Bronchial epithelial cell (primary cell): ENCODE measurements at regions not wholly inside any gene's neighbourhood (a gene's known extent, or its start where the extent isn't known, plus 50 kb on each side); places are given as distances from the start of the nearest gene placed in this dataset.

Experiments
- DNase-seq: peaks from one replicate; pipeline ENCODE4 v3.0.0-alpha.2; 2010; ENCODE audit warnings: low read depth
- FAIRE-seq: peaks from 2 replicates; lab custom pipeline; 2011; peaks lifted over from hg19 to GRCh38; lab: Jason Lieb, UNC
- H3K27me3 ChIP-seq: 2 replicates; pipeline ENCODE4 v1.5.1; 2011; ENCODE audit warnings: low read length; ENCODE audit not compliant: control insufficient read depth, insufficient read depth
- H3K36me3 ChIP-seq: 2 replicates; pipeline ENCODE4 v1.5.1; 2011; ENCODE audit warnings: low read length; ENCODE audit not compliant: control insufficient read depth, insufficient read depth
- H3K4me3 ChIP-seq: 2 replicates; pipeline ENCODE4 v1.5.1; 2011; ENCODE audit warnings: mild to moderate bottlenecking, low read depth, low read length, control low read depth
- CTCF ChIP-seq: IDR thresholded peaks from 2 replicates; pipeline ENCODE4 v1.5.1; 2011; ENCODE audit warnings: mild to moderate bottlenecking, moderate library complexity, low read length, control low read depth, inconsistent platforms; ENCODE audit not compliant: insufficient read depth, severe bottlenecking

GRCh38 chr7:45986355-45987298 is 65.6 kb upstream of the IGFBP3 start:
- no peaks in the 10 kb centered on the region for H3K27me3 ChIP-seq
- H3K36me3 ChIP-seq: no peaks in the 10 kb centered on the region
- FAIRE-seq: peak; percentile 62
- no peak for DNase-seq
- TF ChIP-seq CTCF: no peak
- no peak overlapping the region for H3K4me3 ChIP-seq

GRCh38 chr7:45985902-45986301 is 64.8 kb upstream of the IGFBP3 start:
- TF ChIP-seq CTCF: no peak
- no peaks in the 10 kb centered on the region for H3K36me3 ChIP-seq
- no peak for FAIRE-seq
- no peaks in the 10 kb centered on the region for H3K27me3 ChIP-seq
- H3K4me3 ChIP-seq: no peak overlapping the region
- peak; percentile 81 for DNase-seq

GRCh38 chr7:45984386-45985295 is 63.6 kb upstream of the IGFBP3 start:
- FAIRE-seq (no peak), DNase-seq (no peak)
- Histone ChIP-seq H3K27me3 (no peaks in the 10 kb centered on the region), H3K36me3 (no peaks in the 10 kb centered on the region), H3K4me3 (no peak overlapping the region)
- TF ChIP-seq CTCF: peak; percentile 26

- Histone ChIP-seq H3K4me3 (no peak overlapping the region), H3K36me3 (no peaks in the 10 kb centered on the region), H3K27me3 (no peaks in the 10 kb centered on the region)
- FAIRE-seq (no peak), DNase-seq (no peak)
- TF ChIP-seq CTCF: no peak
Measured at GRCh38 chr7:45983720-45984255, 62.7 kb upstream of the IGFBP3 start.

- Histone ChIP-seq H3K27me3 (no peaks in the 10 kb centered on the region), H3K36me3 (no peaks in the 10 kb centered on the region), H3K4me3 (no peak overlapping the region)
- DNase-seq: no peak
- TF ChIP-seq CTCF: no peak
- no peak for FAIRE-seq
Measured at GRCh38 chr7:45982907-45983719, 62.0 kb upstream of the IGFBP3 start.
